NB4 (cell line): ENCODE measurements at regions not wholly inside any gene's neighbourhood (a gene's known extent, or its start where the extent isn't known, plus 50 kb on each side); places are given as distances from the start of the nearest gene placed in this dataset.

Experiments used
- CTCF ChIP-seq: IDR thresholded peaks from one replicate; pipeline ENCODE4 v1.5.1; 2012; ENCODE audit warnings: low read depth, low read length
- MAX ChIP-seq: IDR thresholded peaks from 2 replicates; pipeline ENCODE4 v1.6.1; 2011; ENCODE audit warnings: low read depth, low read length
- MYC ChIP-seq: IDR thresholded peaks from 2 replicates; pipeline ENCODE4 v1.6.1; 2011; ENCODE audit warnings: low read depth, low read length
- POLR2A ChIP-seq: IDR thresholded peaks from 2 replicates; pipeline ENCODE4 v1.6.1; 2011; ENCODE audit warnings: mild to moderate bottlenecking; ENCODE audit not compliant: insufficient read length; ENCODE audit errors: extremely low read depth

- TF ChIP-seq CTCF = no peak
- TF ChIP-seq MAX = no peak
- no peak for TF ChIP-seq POLR2A
- no peak for TF ChIP-seq MYC
Observed at GRCh38 chr4:24140892-24141291, 251.0 kb upstream of the PPARGC1A start.
